ENCODE measurements at regions not wholly inside any gene's neighbourhood (a gene's known extent, or its start where the extent isn't known, plus 50 kb on each side); places are given as distances from the start of the nearest gene placed in this dataset.

DNA sequence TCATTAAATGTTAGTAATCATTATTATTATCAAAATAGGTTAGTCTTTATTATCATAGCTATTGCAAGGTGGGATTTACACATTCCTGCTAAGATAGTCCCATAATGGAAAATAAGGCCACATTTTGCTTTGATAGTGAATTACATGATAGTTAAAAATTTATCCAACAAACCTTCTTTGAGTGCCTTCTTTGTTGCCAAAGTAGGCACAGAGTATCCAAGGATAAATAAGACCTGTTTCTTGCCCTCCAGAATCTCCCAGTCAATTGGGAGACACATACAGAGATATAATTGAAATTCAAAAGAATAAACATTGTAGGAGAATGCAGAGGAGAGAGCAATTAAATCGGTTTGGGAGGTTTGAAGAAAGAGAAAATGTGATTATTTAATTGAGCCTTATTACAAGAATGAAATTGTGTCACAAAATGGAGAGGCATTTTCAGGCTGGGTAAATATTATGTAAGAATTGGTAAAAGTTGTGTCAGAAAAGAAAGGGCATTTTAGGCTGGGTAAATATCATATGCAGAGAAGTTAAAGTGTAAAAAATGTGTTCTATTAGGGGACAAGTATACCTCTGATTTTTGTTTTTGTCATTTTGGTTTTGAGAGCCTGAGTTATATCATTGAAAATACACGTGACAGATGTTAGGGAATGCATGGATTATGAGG is 189.3 kb downstream of the POU4F1 start:
- no peak overlapping the region for H3K4me3 Mint-ChIP-seq
- no peaks in the 10 kb centered on the region for H3K27me3 Mint-ChIP-seq
- no peaks in the 10 kb centered on the region for H3K4me1 Mint-ChIP-seq
- Histone ChIP-seq H3K27ac (ENCODE audit: low read depth, low read length) (no peak overlapping the region), H3K4me3 (ENCODE audit: low read length) (no peak overlapping the region), H3K9me3 (ENCODE audit: low read length) (no peaks in the 10 kb centered on the region), H3K27me3 (ENCODE audit: insufficient read depth, low read length, poor library complexity, severe bottlenecking) (no peaks in the 10 kb centered on the region), H3K4me1 (ENCODE audit: insufficient read depth, low read length) (no peaks in the 10 kb centered on the region), H3K36me3 (ENCODE audit: insufficient read depth, low read length) (no peaks in the 10 kb centered on the region)
- no peak for DNase-seq
- ChIA-PET POLR2A (no interaction called here), CTCF (no interaction called here)
- no peaks in the 10 kb centered on the region for H3K9me3 Mint-ChIP-seq
- no peaks in the 10 kb centered on the region for H3K36me3 Mint-ChIP-seq
- no peak overlapping the region for H3K27ac Mint-ChIP-seq

DNA sequence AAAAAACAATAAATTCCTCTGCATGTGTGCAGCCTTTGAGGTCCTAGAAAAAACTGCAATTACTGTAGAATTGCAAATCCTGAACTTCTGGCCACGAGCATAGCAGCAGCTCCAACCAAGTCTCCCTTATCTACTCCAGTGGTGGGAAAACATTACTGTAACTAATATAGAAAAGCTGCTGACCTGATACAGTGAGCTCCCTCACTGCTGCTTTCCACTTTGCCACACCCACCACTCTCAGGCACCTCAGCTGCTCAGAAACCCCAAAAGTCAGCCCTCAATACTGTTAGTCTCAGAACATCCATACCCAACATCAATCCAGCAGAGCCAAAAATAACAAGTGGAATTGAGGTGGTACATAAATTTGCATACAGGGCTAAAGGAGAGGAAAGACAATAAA is 192.5 kb downstream of the POU4F1 start:
- no peak overlapping the region for H3K27ac Mint-ChIP-seq
- no peaks in the 10 kb centered on the region for H3K27me3 Mint-ChIP-seq
- Histone ChIP-seq H3K4me3 (ENCODE audit: low read length) (no peak overlapping the region), H3K27me3 (ENCODE audit: insufficient read depth, low read length, poor library complexity, severe bottlenecking) (no peaks in the 10 kb centered on the region), H3K36me3 (ENCODE audit: insufficient read depth, low read length) (no peaks in the 10 kb centered on the region), H3K27ac (ENCODE audit: low read depth, low read length) (no peak overlapping the region), H3K4me1 (ENCODE audit: insufficient read depth, low read length) (no peaks in the 10 kb centered on the region), H3K9me3 (ENCODE audit: low read length) (no peaks in the 10 kb centered on the region)
- H3K4me3 Mint-ChIP-seq, result no peak overlapping the region
- H3K4me1 Mint-ChIP-seq, result no peaks in the 10 kb centered on the region
- H3K9me3 Mint-ChIP-seq, result peaks cover 0 to 3% (median 0%) of the 10 kb centered on the region in 5 donors
- DNase-seq, result no peak
- POLR2A ChIA-PET, result no interaction called here
- no peaks in the 10 kb centered on the region for H3K36me3 Mint-ChIP-seq
- CTCF ChIA-PET, result no interaction called here

- Histone ChIP-seq H3K36me3 (ENCODE audit: insufficient read depth, low read length) (no peaks in the 10 kb centered on the region), H3K4me1 (ENCODE audit: insufficient read depth, low read length) (no peaks in the 10 kb centered on the region), H3K4me3 (ENCODE audit: low read length) (no peak overlapping the region), H3K27ac (ENCODE audit: low read depth, low read length) (no peak overlapping the region), H3K9me3 (ENCODE audit: low read length) (no peaks in the 10 kb centered on the region), H3K27me3 (ENCODE audit: insufficient read depth, low read length, poor library complexity, severe bottlenecking) (no peaks in the 10 kb centered on the region)
- H3K27me3 Mint-ChIP-seq, result no peaks in the 10 kb centered on the region
- H3K9me3 Mint-ChIP-seq, result peaks cover 0 to 3% (median 0%) of the 10 kb centered on the region in 5 donors
- no peak overlapping the region for H3K4me3 Mint-ChIP-seq
- no peaks in the 10 kb centered on the region for H3K4me1 Mint-ChIP-seq
- ChIA-PET CTCF (no interaction called here), POLR2A (no interaction called here)
- H3K27ac Mint-ChIP-seq, result no peak overlapping the region
- no peaks in the 10 kb centered on the region for H3K36me3 Mint-ChIP-seq
- no peak for DNase-seq
Observed at GRCh38 chr13:78410164-78410563, 193.2 kb downstream of the POU4F1 start.

DNA sequence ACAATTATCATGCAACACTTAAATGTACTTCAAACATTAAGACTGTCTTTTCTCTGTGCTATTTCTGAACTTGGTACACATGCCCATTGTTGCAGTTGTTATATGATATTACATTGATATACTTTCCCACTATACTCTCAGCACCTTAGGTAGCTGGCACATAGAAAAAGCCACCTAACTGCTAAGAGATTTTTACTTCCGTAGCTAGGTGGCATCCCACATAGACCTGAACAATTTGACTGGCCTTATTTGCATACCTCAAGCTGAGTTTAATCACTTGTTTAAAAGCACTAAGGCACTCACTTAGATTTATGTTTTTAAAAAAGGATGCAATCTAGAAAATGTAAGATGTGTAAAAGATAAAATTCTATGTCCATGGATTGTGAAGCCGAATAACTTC is 194.2 kb downstream of the POU4F1 start:
- Histone ChIP-seq H3K4me3 (ENCODE audit: low read length) (no peak overlapping the region), H3K4me1 (ENCODE audit: insufficient read depth, low read length) (no peaks in the 10 kb centered on the region), H3K36me3 (ENCODE audit: insufficient read depth, low read length) (no peaks in the 10 kb centered on the region), H3K9me3 (ENCODE audit: low read length) (no peaks in the 10 kb centered on the region), H3K27ac (ENCODE audit: low read depth, low read length) (no peak overlapping the region), H3K27me3 (ENCODE audit: insufficient read depth, low read length, poor library complexity, severe bottlenecking) (no peaks in the 10 kb centered on the region)
- no peaks in the 10 kb centered on the region for H3K4me1 Mint-ChIP-seq
- ChIA-PET POLR2A (no interaction called here), CTCF (no interaction called here)
- H3K27ac Mint-ChIP-seq, result no peak overlapping the region
- H3K27me3 Mint-ChIP-seq, result peaks cover 0 to 7% of the 10 kb centered on the region in 2 donors
- no peak for DNase-seq
- H3K4me3 Mint-ChIP-seq, result no peak overlapping the region
- H3K36me3 Mint-ChIP-seq, result no peaks in the 10 kb centered on the region
- peaks cover 0 to 3% (median 0%) of the 10 kb centered on the region in 5 donors for H3K9me3 Mint-ChIP-seq

- Histone ChIP-seq H3K9me3 (ENCODE audit: low read length) (no peaks in the 10 kb centered on the region), H3K4me3 (ENCODE audit: low read length) (no peak overlapping the region), H3K4me1 (ENCODE audit: insufficient read depth, low read length) (no peaks in the 10 kb centered on the region), H3K27ac (ENCODE audit: low read depth, low read length) (no peak overlapping the region), H3K27me3 (ENCODE audit: insufficient read depth, low read length, poor library complexity, severe bottlenecking) (no peaks in the 10 kb centered on the region), H3K36me3 (ENCODE audit: insufficient read depth, low read length) (no peaks in the 10 kb centered on the region)
- POLR2A ChIA-PET, result no interaction called here
- H3K36me3 Mint-ChIP-seq, result no peaks in the 10 kb centered on the region
- no peak overlapping the region for H3K4me3 Mint-ChIP-seq
- CTCF ChIA-PET, result no interaction called here
- no peaks in the 10 kb centered on the region for H3K4me1 Mint-ChIP-seq
- no peak for DNase-seq
- peaks cover 0 to 3% (median 0%) of the 10 kb centered on the region in 5 donors for H3K9me3 Mint-ChIP-seq
- no peak overlapping the region for H3K27ac Mint-ChIP-seq
- peaks cover 0 to 7% of the 10 kb centered on the region in 2 donors for H3K27me3 Mint-ChIP-seq
Observed at GRCh38 chr13:78404846-78405360, 198.4 kb downstream of the POU4F1 start.

DNA sequence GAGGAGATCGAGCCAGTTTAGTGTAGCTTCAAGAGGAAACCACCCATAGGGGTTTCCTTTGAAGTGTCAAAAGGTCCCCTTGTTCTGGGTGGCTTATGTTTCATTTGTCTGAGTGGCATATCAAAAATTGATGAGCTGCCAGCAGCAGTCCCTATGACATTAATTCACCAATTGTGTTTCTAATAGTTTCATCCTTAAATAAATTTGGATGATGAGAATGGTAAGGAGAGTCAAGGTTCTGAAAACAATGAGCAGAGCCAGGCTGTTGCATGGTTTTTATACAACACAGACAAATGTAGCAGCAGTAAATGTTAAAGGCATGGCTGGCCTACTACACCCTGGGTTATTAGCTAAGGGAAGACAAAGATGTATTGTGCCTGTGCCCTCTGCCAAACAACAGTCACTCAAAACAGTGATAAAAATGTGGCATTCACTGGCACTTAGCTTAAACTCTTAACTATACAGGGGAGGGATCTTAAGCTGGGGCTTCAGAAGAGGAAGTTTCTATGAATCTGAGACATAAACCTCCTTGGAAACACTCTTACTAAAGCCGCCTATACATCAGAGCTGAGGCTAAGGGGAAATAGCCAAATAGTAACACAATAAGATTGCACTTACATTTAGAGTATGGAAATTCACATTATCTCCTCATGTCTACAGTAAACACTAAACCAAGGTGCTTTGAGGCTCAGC is 200.5 kb downstream of the POU4F1 start:
- Mint-ChIP-seq H3K27me3 (peaks cover 0 to 7% of the 10 kb centered on the region in 2 donors), H3K27ac (no peak overlapping the region), H3K36me3 (no peaks in the 10 kb centered on the region), H3K9me3 (peaks cover 0 to 3% (median 0%) of the 10 kb centered on the region in 5 donors), H3K4me1 (no peaks in the 10 kb centered on the region), H3K4me3 (no peak overlapping the region)
- H3K4me1 ChIP-seq (ENCODE audit: insufficient read depth, low read length), result no peaks in the 10 kb centered on the region
- no peak overlapping the region for H3K27ac ChIP-seq (ENCODE audit: low read depth, low read length)
- CTCF ChIA-PET, result no interaction called here
- no peaks in the 10 kb centered on the region for H3K27me3 ChIP-seq (ENCODE audit: insufficient read depth, low read length, poor library complexity, severe bottlenecking)
- no peaks in the 10 kb centered on the region for H3K36me3 ChIP-seq (ENCODE audit: insufficient read depth, low read length)
- POLR2A ChIA-PET, result no interaction called here
- no peak for DNase-seq
- no peak overlapping the region for H3K4me3 ChIP-seq (ENCODE audit: low read length)
- no peaks in the 10 kb centered on the region for H3K9me3 ChIP-seq (ENCODE audit: low read length)

GRCh38 chr13:78401873-78402707 is 201.3 kb downstream of the POU4F1 start:
- CTCF ChIA-PET, result no interaction called here
- peaks cover 0 to 7% of the 10 kb centered on the region in 2 donors for H3K27me3 Mint-ChIP-seq
- no peaks in the 10 kb centered on the region for H3K36me3 Mint-ChIP-seq
- DNase-seq, result no peak
- H3K36me3 ChIP-seq (ENCODE audit: insufficient read depth, low read length), result no peaks in the 10 kb centered on the region
- H3K4me3 ChIP-seq (ENCODE audit: low read length), result no peak overlapping the region
- H3K27ac ChIP-seq (ENCODE audit: low read depth, low read length), result no peak overlapping the region
- H3K27ac Mint-ChIP-seq, result no peak overlapping the region
- H3K9me3 Mint-ChIP-seq, result peaks cover 0 to 2% (median 0%) of the 10 kb centered on the region in 5 donors
- H3K4me3 Mint-ChIP-seq, result no peak overlapping the region
- no peaks in the 10 kb centered on the region for H3K4me1 ChIP-seq (ENCODE audit: insufficient read depth, low read length)
- H3K4me1 Mint-ChIP-seq, result no peaks in the 10 kb centered on the region
- H3K27me3 ChIP-seq (ENCODE audit: insufficient read depth, low read length, poor library complexity, severe bottlenecking), result no peaks in the 10 kb centered on the region
- H3K9me3 ChIP-seq (ENCODE audit: low read length), result no peaks in the 10 kb centered on the region
- POLR2A ChIA-PET, result no interaction called here

DNA sequence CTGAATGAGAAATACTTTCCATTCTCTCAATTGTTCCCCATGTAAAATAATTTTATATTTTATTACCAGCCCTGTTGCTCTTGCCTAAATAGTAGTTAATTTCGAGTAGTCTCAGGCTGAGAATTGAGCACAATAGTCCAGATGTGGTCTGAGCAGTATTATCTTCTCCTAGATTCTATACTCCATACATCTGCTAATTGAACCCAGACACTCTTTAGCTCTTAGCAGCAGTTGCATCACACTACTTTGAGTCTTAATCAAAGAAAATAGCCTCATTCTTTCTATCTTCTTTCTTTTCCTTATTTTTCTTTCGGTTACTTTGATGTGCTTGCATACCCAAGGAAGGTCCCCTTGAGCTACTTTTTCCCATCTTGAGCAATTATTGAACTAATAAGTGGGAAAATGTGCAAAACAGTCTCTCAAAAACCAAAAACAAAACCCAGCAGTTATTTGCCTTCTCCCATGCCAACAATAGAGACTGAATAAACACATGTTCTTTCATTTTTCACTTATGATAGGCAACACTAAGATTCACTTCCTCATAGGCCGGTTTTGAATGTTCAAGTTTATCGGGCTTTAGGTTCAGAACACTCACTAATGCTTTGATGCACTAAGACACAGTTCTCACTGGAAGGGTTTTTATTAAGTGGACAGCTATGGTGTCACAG is 204.5 kb downstream of the POU4F1 start:
- Mint-ChIP-seq H3K36me3 (no peaks in the 10 kb centered on the region), H3K27me3 (no peaks in the 10 kb centered on the region), H3K4me3 (no peak overlapping the region), H3K9me3 (peaks cover 0 to 8% (median 4%) of the 10 kb centered on the region in 5 donors), H3K27ac (no peak overlapping the region), H3K4me1 (no peaks in the 10 kb centered on the region)
- no peaks in the 10 kb centered on the region for H3K9me3 ChIP-seq (ENCODE audit: low read length)
- no peak for DNase-seq
- ChIA-PET POLR2A (no interaction called here), CTCF (no interaction called here)
- no peak overlapping the region for H3K4me3 ChIP-seq (ENCODE audit: low read length)
- no peaks in the 10 kb centered on the region for H3K36me3 ChIP-seq (ENCODE audit: insufficient read depth, low read length)
- H3K27ac ChIP-seq (ENCODE audit: low read depth, low read length), result no peak overlapping the region
- no peaks in the 10 kb centered on the region for H3K4me1 ChIP-seq (ENCODE audit: insufficient read depth, low read length)
- no peaks in the 10 kb centered on the region for H3K27me3 ChIP-seq (ENCODE audit: insufficient read depth, low read length, poor library complexity, severe bottlenecking)
